ENCODE measurements at regions not wholly inside any gene's neighbourhood (a gene's known extent, or its start where the extent isn't known, plus 50 kb on each side); places are given as distances from the start of the nearest gene placed in this dataset.

- TF ChIP-seq CTCF (conservative IDR thresholded peaks at IDR 0.05) (no peak), ZFX (IDR thresholded peaks at IDR 0.05) (no peak)
- H3K27ac ChIP-seq = no peak overlapping the region
These were observed 852.8 kb upstream of the CTNND2 start for GRCh38 chr5:12757035-12757434.

- no peak overlapping the region for H3K27ac ChIP-seq
- no peak for TF ChIP-seq CTCF (conservative IDR thresholded peaks at IDR 0.05)
- no peak for TF ChIP-seq ZFX (IDR thresholded peaks at IDR 0.05)
These were observed 841.3 kb upstream of the CTNND2 start for GRCh38 chr5:12745537-12745936.

GRCh38 chr5:12743582-12743981, 839.3 kb upstream of the CTNND2 start:
- TF ChIP-seq ZFX (IDR thresholded peaks at IDR 0.05) (no peak), CTCF (conservative IDR thresholded peaks at IDR 0.05) (no peak)

GRCh38 chr5:12730354-12730753, 826.1 kb upstream of the CTNND2 start:
- no peak overlapping the region for H3K27ac ChIP-seq

More at GRCh38 chr5:12743582-12743981, 839.3 kb upstream of the CTNND2 start:
- H3K27ac ChIP-seq = no peak overlapping the region

DNA sequence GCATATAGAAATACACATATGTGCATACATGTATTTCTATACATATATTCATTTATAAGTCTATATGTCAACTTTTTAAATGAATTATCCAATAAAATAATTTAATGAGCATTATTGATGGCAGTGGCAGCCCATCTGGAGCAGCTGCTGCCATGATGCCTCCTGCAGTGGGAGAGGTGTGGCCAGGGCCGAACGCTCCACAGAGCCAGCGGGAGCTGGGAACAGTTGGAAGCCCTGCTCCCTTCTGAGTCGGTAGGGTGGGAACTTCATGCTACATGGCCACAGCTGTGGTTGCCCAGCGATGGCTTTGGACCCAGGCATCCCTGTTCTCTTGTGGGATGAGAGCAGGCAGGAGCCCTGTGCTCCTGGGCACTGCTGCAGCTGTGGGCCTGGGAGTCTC, 812.4 kb upstream of the CTNND2 start:
- no peak overlapping the region for H3K27ac ChIP-seq
- TF ChIP-seq CTCF (conservative IDR thresholded peaks at IDR 0.05) = no peak
- TF ChIP-seq ZFX (IDR thresholded peaks at IDR 0.05) = no peak

More at GRCh38 chr5:12730354-12730753, 826.1 kb upstream of the CTNND2 start:
- no peak for TF ChIP-seq ZFX (IDR thresholded peaks at IDR 0.05)
- TF ChIP-seq CTCF (conservative IDR thresholded peaks at IDR 0.05) = no peak

DNA sequence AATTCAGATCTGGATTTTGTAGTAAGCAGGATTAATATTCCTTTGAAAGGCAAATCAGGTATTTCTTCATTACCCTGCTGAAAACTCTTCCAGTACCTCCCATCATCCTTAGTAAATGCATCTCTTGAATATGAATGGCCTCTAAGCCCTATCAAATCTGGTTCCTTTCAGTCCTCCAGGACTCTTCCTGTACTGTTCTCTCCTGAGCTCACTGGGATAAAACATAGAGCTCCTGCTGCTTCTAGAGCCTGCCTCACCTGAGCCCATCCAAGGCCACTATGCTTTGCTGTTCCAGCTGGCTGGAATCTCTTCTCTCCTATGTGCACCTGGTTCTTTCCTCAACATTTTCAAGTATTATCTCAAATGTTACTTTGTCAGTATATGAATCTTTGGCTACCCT, 803.3 kb upstream of the CTNND2 start:
- TF ChIP-seq CTCF (conservative IDR thresholded peaks at IDR 0.05) = no peak
- no peak for TF ChIP-seq ZFX (IDR thresholded peaks at IDR 0.05)

DNA sequence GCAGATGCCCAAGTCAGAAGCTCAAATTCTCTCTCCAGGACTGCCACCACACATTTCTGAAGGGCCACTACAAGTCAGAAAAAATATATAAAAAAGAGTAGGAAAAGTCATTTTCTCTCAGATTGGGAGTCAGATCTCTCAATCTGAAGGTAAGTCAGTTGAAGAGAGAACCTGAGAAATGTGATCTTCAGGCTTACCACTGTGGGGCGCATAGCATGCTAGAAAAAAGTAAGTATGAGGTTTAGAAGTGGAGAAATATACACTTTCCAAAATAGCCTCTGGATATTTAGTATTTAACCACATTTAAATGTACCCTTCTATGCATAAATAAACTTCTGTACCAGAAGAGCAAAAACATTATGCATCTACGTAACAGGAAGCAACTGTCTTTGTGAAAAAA, 800.7 kb upstream of the CTNND2 start:
- no peak overlapping the region for H3K27ac ChIP-seq
- no peak for TF ChIP-seq ZFX (IDR thresholded peaks at IDR 0.05)
- TF ChIP-seq CTCF (conservative IDR thresholded peaks at IDR 0.05) = peak; percentile 23

More for the DNA sequence above, 803.3 kb upstream of the CTNND2 start:
- no peak overlapping the region for H3K27ac ChIP-seq
